Vagina (tissue), 2 donors: ENCODE measurements at regions not wholly inside any gene's neighbourhood (a gene's known extent, or its start where the extent isn't known, plus 50 kb on each side); places are given as distances from the start of the nearest gene placed in this dataset.

Experiments used
- CTCF ChIP-seq, 3 experiments: fragments of 450-650 bp in 2 of 3; fragments of 200-600 bp in 1 of 3; sonication (generic) in 1 of 3; IDR thresholded peaks; one replicate each; pipeline ENCODE4 v1.5.1; 2017 to 2019; ENCODE audit warnings: antibody characterized with exemption in 3 of 3, mild to moderate bottlenecking in 2 of 3, moderate library complexity in 2 of 3
- POLR2AphosphoS5 ChIP-seq, 2 donors: sonication (generic); formaldehyde crosslinking; IDR thresholded peaks; one replicate each; pipeline ENCODE4 v1.9.0; 2017; ENCODE audit warnings: antibody characterized with exemption in 2 of 2, mild to moderate bottlenecking in 2 of 2, low read depth in 1 of 2; ENCODE audit not compliant: insufficient read depth in 1 of 2

- TF ChIP-seq CTCF (IDR thresholded peaks at IDR 0.05) (no peak), POLR2AphosphoS5 (IDR thresholded peaks at IDR 0.05; ENCODE audit: insufficient read depth in 1 of 2, low read depth in 1 of 2) (no peak)
Observed at GRCh38 chr16:79932572-79932971, 332.0 kb upstream of the MAF start.
